ENCODE measurements at regions not wholly inside any gene's neighbourhood (a gene's known extent, or its start where the extent isn't known, plus 50 kb on each side); places are given as distances from the start of the nearest gene placed in this dataset.

DNA sequence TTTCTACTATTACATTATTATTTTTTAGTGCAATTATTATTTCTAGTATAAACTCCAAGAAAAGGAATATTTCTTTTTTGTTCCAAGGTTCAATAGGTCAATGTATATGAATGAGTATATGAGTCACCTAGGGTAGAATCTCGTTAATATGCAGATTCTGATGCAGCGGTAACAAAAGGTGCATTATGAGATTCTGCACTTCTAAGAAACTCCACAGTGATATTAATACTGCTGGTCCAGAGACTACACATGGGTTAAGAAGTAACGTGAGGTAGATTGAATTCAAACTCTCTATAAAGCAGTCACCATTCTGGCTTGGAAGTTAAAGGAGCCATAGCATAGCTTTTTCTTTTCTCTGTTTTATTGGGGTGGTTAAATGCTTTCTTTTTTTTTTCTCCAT is 596.2 kb upstream of the TBL1XR1 start:
- no peak for TF ChIP-seq POLR2AphosphoS5 (IDR thresholded peaks at IDR 0.05; ENCODE audit: low read depth, low read length)
- TF ChIP-seq POLR2A (IDR thresholded peaks at IDR 0.05; ENCODE audit: low read depth, low read length), result no peak
- no peak for TF ChIP-seq TAF1 (IDR thresholded peaks at IDR 0.05; ENCODE audit: low read depth, low read length)

All from GM12891 (cell line).